NB4 (cell line): ENCODE measurements at regions not wholly inside any gene's neighbourhood (a gene's known extent, or its start where the extent isn't known, plus 50 kb on each side); places are given as distances from the start of the nearest gene placed in this dataset.
"Not testable (repeated sequence)": the region's sequence is repeated elsewhere in the genome, so short reads cannot be mapped to it uniquely, and the experiment has no call there.

Experiments
- DNase-seq: peaks from one replicate; pipeline ENCODE4 v3.0.0; 2010; ENCODE audit warnings: low read depth
- H3K4me3 ChIP-seq: one replicate; pipeline ENCODE4 v1.5.1; 2011; ENCODE audit warnings: mild to moderate bottlenecking, low read depth, low read length, moderate library complexity

- H3K4me3 ChIP-seq, DNase-seq: not testable (repeated sequence)
Measured at GRCh38 chr5:177664737-177665136, 64.8 kb downstream of the B4GALT7 start.

- not testable (repeated sequence) for H3K4me3 ChIP-seq, DNase-seq
Measured at GRCh38 chr5:177665172-177665571, 65.2 kb downstream of the B4GALT7 start.

- not testable (repeated sequence) for DNase-seq, H3K4me3 ChIP-seq
Measured at GRCh38 chr5:177665960-177666359, 66.0 kb downstream of the B4GALT7 start.

GRCh38 chr5:177671035-177671754 is 71.3 kb downstream of the B4GALT7 start:
- H3K4me3 ChIP-seq = peak overlapping the region; percentile 59
- not testable (repeated sequence) for DNase-seq

DNA sequence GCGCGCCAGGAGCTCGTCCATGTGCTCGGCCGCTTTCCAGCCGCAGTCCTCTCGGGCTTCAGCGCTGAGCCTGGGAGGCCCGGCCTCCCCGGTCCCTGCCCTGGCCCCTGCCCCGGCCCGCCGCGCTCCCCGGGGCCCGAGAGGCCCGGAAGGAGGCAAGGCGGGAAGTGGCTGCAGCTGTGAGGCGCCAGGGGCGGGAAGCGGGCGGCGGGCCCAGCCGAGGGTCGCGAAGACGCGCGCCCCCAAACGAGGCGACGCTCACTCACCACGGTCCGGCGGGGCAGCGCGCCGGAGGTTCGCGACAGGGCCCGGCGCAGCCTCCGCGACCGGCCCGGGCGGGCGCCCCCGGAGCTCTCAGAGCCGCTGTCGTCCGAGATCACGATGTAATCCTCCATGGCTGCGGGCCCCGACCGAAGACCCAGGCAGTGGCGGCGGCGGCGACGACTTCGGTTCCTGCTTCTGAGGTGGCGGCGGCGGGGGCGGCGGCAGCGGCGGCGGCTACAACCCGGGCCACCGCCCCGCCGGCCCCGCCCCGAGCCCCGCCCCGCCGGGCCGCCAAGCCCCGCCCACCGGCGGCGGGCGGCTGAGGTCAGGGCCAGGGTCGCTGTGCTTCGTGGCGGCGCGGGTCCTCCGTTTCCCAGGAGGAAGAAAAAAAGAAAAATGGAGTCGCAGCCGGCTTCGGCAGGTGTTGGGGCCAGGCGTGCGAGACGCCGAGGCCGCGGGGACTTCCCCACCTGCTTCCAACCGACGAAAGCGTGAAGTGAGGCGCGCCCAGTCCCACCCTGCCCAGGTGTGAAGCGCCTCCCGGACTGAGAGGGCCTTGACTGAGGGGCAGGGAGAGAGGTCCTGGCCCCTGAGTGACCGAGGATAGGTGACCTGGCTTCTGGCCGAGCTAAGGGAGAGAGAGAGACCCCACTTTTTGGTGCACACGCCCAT is 72.1 kb downstream of the B4GALT7 start:
- DNase-seq = peak; percentile 73
- not testable (repeated sequence) for H3K4me3 ChIP-seq
